MM.1S (cell line): ENCODE measurements at regions not wholly inside any gene's neighbourhood (a gene's known extent, or its start where the extent isn't known, plus 50 kb on each side); places are given as distances from the start of the nearest gene placed in this dataset.

ENCODE experiments used
- CTCF ChIP-seq: fragments of 300-600 bp; sonication (generic); IDR thresholded peaks from 2 replicates; pipeline ENCODE4 v1.5.1; 2016; ENCODE audit warnings: antibody characterized with exemption, low read length, mixed read lengths
- EZH2 ChIP-seq: fragments of 300-600 bp; sonication (generic); optimal IDR thresholded peaks from 2 replicates; pipeline ENCODE3; 2017; ENCODE audit warnings: low read depth, mild to moderate bottlenecking, antibody characterized with exemption, low read length, mixed read lengths
- EZH2phosphoT487 ChIP-seq: fragments of 300-600 bp; sonication (generic); IDR thresholded peaks from 2 replicates; pipeline ENCODE4 v1.6.1; 2018; ENCODE audit warnings: antibody characterized with exemption, low read length

GRCh38 chr15:37594417-37594816 is 340.0 kb upstream of the TMCO5A start:
- TF ChIP-seq CTCF (no peak), EZH2 (no peak), EZH2phosphoT487 (no peak)
